Activated CD4-positive, alpha-beta memory T cell treated with anti-CD3 and anti-CD28 coated beads for 36 hours (primary cell): ENCODE measurements at regions not wholly inside any gene's neighbourhood (a gene's known extent, or its start where the extent isn't known, plus 50 kb on each side); places are given as distances from the start of the nearest gene placed in this dataset.

Experiments used
- CTCF ChIA-PET: fragments of 350-600 bp; sonication (Branson Sonifier 250); formaldehyde crosslinking; loops from one replicate; lab custom pipeline; 2021; ENCODE audit warnings: antibody characterized with exemption, inconsistent platforms; lab: Charles Lee
- POLR2A ChIA-PET: fragments of 350-600 bp; sonication (Branson Sonifier 250); formaldehyde crosslinking; loops from one replicate; lab custom pipeline; 2021; ENCODE audit warnings: antibody characterized with exemption; lab: Charles Lee
- DNase-seq: peaks from one replicate; pipeline ENCODE4 v3.0.0-alpha.2; 2020
- H3K27ac Mint-ChIP-seq: one replicate; pipeline ENCODE4 v1.8.0; 2021; ENCODE audit warnings: mixed read lengths
- H3K27me3 Mint-ChIP-seq: one replicate; pipeline ENCODE4 v1.8.0; 2021; ENCODE audit warnings: mixed read lengths
- H3K36me3 Mint-ChIP-seq: one replicate; pipeline ENCODE4 v1.8.0; 2021; ENCODE audit warnings: mixed read lengths
- H3K4me1 Mint-ChIP-seq: one replicate; pipeline ENCODE4 v1.8.0; 2021; ENCODE audit warnings: low read depth, mixed read lengths
- H3K4me3 Mint-ChIP-seq: one replicate; pipeline ENCODE4 v1.8.0; 2021; ENCODE audit warnings: mild to moderate bottlenecking, mixed read lengths
- H3K9me3 Mint-ChIP-seq: one replicate; pipeline ENCODE4 v1.8.0; 2021; ENCODE audit warnings: mixed read lengths
- intact Hi-C: fragments of 100-400 bp; cut with micrococcal nuclease; formaldehyde crosslinking; loops from one replicate; pipeline ENCODE4 v1.15.1; 2023

GRCh38 chr13:66139701-66140100 is 1090.4 kb downstream of the PCDH9 start:
- no peak overlapping the region for H3K27ac Mint-ChIP-seq
- CTCF ChIA-PET = no interaction called here
- H3K36me3 Mint-ChIP-seq = no peaks in the 10 kb centered on the region
- POLR2A ChIA-PET = no interaction called here
- H3K4me1 Mint-ChIP-seq = no peaks in the 10 kb centered on the region
- peaks cover 8% of the 10 kb centered on the region for H3K9me3 Mint-ChIP-seq
- no peak for DNase-seq
- no peak overlapping the region for H3K4me3 Mint-ChIP-seq
- no peaks in the 10 kb centered on the region for H3K27me3 Mint-ChIP-seq
- intact Hi-C loops = no loop called here

DNA sequence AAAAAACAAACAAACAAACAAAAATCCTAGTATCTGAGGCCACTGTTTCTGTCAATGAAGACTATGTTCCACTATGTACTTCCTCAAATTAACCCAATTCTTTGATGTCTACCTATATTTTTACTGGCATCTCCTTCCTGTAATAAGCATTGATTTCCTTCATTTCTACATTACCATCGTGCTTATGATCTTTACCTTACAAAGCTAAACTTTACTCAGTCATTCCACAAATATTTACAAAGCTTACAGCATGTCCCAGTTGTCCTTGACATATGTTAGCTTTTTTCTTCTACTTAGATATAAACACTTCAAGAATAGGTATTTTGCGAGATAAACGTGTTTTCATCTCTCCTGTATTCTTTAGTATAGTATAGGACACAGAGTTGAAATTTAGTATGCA is 1090.9 kb downstream of the PCDH9 start:
- Mint-ChIP-seq H3K27me3 (no peaks in the 10 kb centered on the region), H3K4me1 (no peaks in the 10 kb centered on the region), H3K9me3 (peaks cover 8% of the 10 kb centered on the region), H3K4me3 (no peak overlapping the region), H3K36me3 (no peaks in the 10 kb centered on the region), H3K27ac (no peak overlapping the region)
- CTCF ChIA-PET = no interaction called here
- intact Hi-C loops = no loop called here
- DNase-seq = no peak
- POLR2A ChIA-PET = no interaction called here

- no peaks in the 10 kb centered on the region for H3K36me3 Mint-ChIP-seq
- H3K4me1 Mint-ChIP-seq = no peaks in the 10 kb centered on the region
- intact Hi-C loops = no loop called here
- no peaks in the 10 kb centered on the region for H3K27me3 Mint-ChIP-seq
- no peak overlapping the region for H3K27ac Mint-ChIP-seq
- peaks cover 8% of the 10 kb centered on the region for H3K9me3 Mint-ChIP-seq
- ChIA-PET CTCF (no interaction called here), POLR2A (no interaction called here)
- H3K4me3 Mint-ChIP-seq = no peak overlapping the region
- DNase-seq = no peak
Measured at GRCh38 chr13:66138172-66138811, 1091.8 kb downstream of the PCDH9 start.

DNA sequence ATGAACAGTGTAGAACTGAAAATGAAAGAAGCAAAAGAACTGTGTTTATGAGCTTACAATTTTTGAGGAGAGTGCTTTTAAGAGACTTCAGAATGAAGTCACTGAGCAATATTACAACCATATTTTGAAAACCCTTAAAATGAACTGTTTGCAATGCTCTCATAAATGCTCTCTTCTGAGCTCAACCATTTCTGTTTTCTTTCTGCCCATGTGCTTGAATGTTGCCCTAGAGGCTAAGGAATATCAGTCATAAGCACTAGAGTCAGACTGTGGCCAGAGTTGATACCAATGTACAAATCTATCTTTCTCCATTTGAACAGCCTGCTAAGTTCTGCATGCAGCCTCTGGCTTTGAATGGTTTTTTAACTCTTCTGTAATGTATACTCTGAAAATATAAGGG is 1092.8 kb downstream of the PCDH9 start:
- H3K27ac Mint-ChIP-seq = no peak overlapping the region
- H3K4me1 Mint-ChIP-seq = no peaks in the 10 kb centered on the region
- H3K9me3 Mint-ChIP-seq = peaks cover 6% of the 10 kb centered on the region
- no peak for DNase-seq
- no peaks in the 10 kb centered on the region for H3K27me3 Mint-ChIP-seq
- no peaks in the 10 kb centered on the region for H3K36me3 Mint-ChIP-seq
- H3K4me3 Mint-ChIP-seq = no peak overlapping the region
- intact Hi-C loops = no loop called here
- ChIA-PET POLR2A (no interaction called here), CTCF (no interaction called here)

DNA sequence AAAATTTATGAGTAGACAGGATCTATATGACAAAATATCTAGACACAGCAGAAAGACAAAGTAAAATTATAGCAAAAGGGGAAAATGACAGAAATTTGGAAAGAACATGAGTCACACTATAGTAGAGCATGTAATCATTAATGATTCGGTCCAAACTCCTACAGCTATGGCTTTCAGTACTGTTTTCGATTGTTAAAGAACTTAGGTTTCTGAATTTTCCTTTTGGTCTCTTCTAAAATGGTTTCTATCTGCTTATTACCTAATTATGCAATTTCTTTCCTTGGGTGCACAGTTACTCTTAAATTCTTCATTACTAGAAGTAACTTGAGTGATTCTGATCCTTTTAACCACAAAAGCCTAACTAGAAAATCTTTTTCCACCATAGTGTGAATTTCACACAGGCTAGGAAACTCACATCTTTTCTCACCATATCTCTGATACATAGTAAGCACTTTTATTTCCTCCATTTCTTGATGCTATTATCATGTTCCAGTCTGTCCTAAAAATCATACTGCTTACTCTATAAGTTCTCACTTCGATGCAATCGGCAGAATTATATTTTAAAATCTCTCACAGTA is 1101.4 kb downstream of the PCDH9 start:
- Mint-ChIP-seq H3K4me1 (no peaks in the 10 kb centered on the region), H3K27me3 (no peaks in the 10 kb centered on the region), H3K9me3 (peaks cover 3% of the 10 kb centered on the region), H3K4me3 (no peak overlapping the region), H3K27ac (no peak overlapping the region), H3K36me3 (no peaks in the 10 kb centered on the region)
- DNase-seq = no peak
- ChIA-PET POLR2A (no interaction called here), CTCF (no interaction called here)
- intact Hi-C loops = no loop called here

DNA sequence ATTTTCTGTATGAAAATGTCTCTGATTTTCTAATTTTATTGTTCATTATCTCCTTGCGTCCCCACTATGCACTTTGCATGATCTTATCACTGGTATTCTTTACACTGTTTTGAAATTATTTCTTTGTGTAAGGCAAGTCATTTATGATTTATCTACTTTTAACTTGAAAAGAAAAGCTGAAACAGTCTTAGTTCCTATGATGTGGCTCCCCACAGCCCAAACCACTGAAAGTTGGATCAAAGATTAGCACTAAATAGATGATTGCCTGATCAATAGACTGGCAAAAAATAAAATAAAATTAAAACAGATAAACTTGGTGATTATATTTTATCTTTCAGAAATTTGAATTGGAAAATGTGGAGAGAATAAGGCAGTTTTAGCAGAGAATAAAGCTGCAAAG is 1101.9 kb downstream of the PCDH9 start:
- Mint-ChIP-seq H3K9me3 (peaks cover 3% of the 10 kb centered on the region), H3K27me3 (no peaks in the 10 kb centered on the region), H3K27ac (no peak overlapping the region), H3K36me3 (no peaks in the 10 kb centered on the region), H3K4me1 (no peaks in the 10 kb centered on the region), H3K4me3 (no peak overlapping the region)
- ChIA-PET CTCF (no interaction called here), POLR2A (no interaction called here)
- no peak for DNase-seq
- intact Hi-C loops = no loop called here

DNA sequence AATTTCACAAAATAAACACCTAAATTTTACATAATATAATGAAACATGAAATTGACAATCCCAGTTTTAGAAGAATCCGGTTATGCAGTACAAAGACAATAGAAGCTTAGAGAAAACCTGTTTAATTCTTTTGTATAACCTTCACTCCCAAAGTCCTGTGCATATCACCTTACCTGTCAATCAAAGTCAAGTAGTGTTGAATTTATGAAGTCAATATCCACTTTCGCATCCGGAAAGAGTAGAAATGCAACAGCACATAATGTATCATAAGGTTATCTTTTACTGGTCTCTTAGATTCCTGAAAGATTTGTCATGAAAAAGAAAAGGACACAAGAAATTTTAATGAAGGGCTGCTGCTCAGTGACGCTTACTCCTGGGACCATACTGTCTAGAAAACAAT is 1112.6 kb downstream of the PCDH9 start:
- H3K4me3 Mint-ChIP-seq = no peak overlapping the region
- H3K36me3 Mint-ChIP-seq = no peaks in the 10 kb centered on the region
- no peak for DNase-seq
- H3K4me1 Mint-ChIP-seq = no peaks in the 10 kb centered on the region
- no peaks in the 10 kb centered on the region for H3K27me3 Mint-ChIP-seq
- intact Hi-C loops = no loop called here
- H3K9me3 Mint-ChIP-seq = peaks cover 3% of the 10 kb centered on the region
- no peak overlapping the region for H3K27ac Mint-ChIP-seq
- ChIA-PET POLR2A (no interaction called here), CTCF (no interaction called here)

GRCh38 chr13:66113882-66114526 is 1116.1 kb downstream of the PCDH9 start:
- peaks cover 4% of the 10 kb centered on the region for H3K9me3 Mint-ChIP-seq
- no peaks in the 10 kb centered on the region for H3K36me3 Mint-ChIP-seq
- H3K27ac Mint-ChIP-seq = no peak overlapping the region
- H3K27me3 Mint-ChIP-seq = no peaks in the 10 kb centered on the region
- intact Hi-C loops = no loop called here
- H3K4me3 Mint-ChIP-seq = no peak overlapping the region
- POLR2A ChIA-PET = no interaction called here
- CTCF ChIA-PET = no interaction called here
- DNase-seq = no peak
- H3K4me1 Mint-ChIP-seq = no peaks in the 10 kb centered on the region

DNA sequence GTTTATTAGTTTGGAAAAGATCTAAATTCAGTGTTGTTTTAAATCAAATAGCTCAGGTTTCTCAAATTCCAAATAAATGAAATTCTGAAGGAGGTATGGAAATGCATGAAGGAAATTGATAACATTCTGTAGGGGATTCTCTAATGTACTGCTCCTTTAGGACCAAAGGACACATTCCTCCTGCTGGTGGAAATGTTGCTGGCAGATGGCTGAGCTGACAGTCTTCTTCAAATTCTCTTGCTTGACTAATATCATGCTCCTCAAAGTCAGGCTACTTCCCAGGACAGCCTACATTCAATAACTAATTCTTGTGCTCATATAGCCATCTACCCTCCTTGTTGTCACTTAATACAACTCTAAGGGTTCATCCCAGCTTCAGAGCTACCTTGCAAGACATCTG is 1118.5 kb downstream of the PCDH9 start:
- CTCF ChIA-PET = no interaction called here
- no peak overlapping the region for H3K27ac Mint-ChIP-seq
- DNase-seq = no peak
- H3K4me3 Mint-ChIP-seq = no peak overlapping the region
- POLR2A ChIA-PET = no interaction called here
- H3K36me3 Mint-ChIP-seq = no peaks in the 10 kb centered on the region
- intact Hi-C loops = no loop called here
- H3K4me1 Mint-ChIP-seq = no peaks in the 10 kb centered on the region
- H3K27me3 Mint-ChIP-seq = no peaks in the 10 kb centered on the region
- peaks cover 6% of the 10 kb centered on the region for H3K9me3 Mint-ChIP-seq

DNA sequence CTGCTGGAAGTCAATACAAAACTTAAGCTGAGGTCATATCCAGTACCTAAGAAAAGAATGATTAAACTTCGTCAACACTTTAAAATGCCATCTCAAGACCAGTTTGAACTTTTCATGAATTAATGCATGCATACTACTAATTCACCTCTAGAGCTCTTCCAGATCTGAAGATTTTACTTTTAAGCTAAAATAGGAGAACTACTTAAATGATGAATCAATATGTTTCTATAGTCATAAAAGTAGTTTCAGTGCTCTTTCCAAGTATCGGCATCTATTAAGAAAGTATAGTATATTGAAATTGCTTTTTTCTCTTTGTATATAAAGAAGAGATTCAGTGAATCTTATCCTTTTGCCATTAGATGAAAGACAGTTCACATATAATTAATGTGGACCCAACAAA is 1123.9 kb downstream of the PCDH9 start:
- no peak overlapping the region for H3K4me3 Mint-ChIP-seq
- no peaks in the 10 kb centered on the region for H3K36me3 Mint-ChIP-seq
- intact Hi-C loops = no loop called here
- DNase-seq = no peak
- H3K9me3 Mint-ChIP-seq = peaks cover 2% of the 10 kb centered on the region
- POLR2A ChIA-PET = no interaction called here
- no peak overlapping the region for H3K27ac Mint-ChIP-seq
- no peaks in the 10 kb centered on the region for H3K4me1 Mint-ChIP-seq
- H3K27me3 Mint-ChIP-seq = no peaks in the 10 kb centered on the region
- CTCF ChIA-PET = no interaction called here

DNA sequence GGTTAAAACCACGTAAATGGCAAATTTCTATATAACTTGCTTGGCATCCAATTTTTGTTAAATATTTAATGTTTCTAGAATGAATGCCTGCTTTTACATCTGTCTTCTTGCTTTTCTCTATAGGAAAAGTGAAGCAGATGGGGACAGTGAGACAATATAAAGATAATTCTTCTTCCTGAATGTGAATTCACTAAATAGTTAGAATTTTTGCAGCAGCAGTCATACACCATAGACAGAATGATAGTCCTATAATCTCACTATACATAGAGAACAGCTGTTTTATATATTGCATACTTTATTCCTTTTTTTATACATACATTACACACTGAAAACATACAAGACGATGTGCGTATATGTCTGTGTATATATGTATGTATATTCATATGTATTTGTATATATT is 1127.3 kb downstream of the PCDH9 start:
- Mint-ChIP-seq H3K4me3 (no peak overlapping the region), H3K27ac (no peak overlapping the region), H3K36me3 (no peaks in the 10 kb centered on the region), H3K27me3 (no peaks in the 10 kb centered on the region), H3K9me3 (no peaks in the 10 kb centered on the region), H3K4me1 (no peaks in the 10 kb centered on the region)
- POLR2A ChIA-PET = no interaction called here
- CTCF ChIA-PET = no interaction called here
- intact Hi-C loops = no loop called here
- DNase-seq = no peak

DNA sequence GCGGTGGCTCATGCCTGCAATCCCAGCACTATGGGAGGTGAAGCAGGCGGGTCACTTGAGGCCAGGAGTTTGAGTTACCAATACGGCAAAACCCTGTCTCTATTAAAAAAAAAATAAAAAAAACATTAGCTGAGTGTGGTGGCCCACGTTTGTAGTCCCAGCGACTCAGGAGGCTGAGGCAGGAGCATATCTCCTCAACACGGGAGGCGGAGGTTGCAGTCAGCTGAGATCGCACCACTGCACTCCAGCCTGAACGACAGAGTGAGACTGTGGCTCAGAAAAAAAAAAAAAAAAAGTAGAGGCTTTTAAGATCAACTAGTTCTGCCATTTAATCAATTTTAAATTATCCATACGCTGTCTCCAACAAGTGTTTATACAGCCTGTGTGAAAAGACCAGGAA is 1130.3 kb downstream of the PCDH9 start:
- DNase-seq = no peak
- POLR2A ChIA-PET = no interaction called here
- CTCF ChIA-PET = no interaction called here
- Mint-ChIP-seq H3K36me3 (no peaks in the 10 kb centered on the region), H3K27ac (no peak overlapping the region), H3K4me1 (no peaks in the 10 kb centered on the region), H3K4me3 (no peak overlapping the region), H3K9me3 (peaks cover 4% of the 10 kb centered on the region), H3K27me3 (no peaks in the 10 kb centered on the region)
- intact Hi-C loops = no loop called here
